H9 (cell line): ENCODE measurements at regions not wholly inside any gene's neighbourhood (a gene's known extent, or its start where the extent isn't known, plus 50 kb on each side); places are given as distances from the start of the nearest gene placed in this dataset.
A peak's percentile ranks its signal among the peaks of the same experiment; 100 is the strongest.
"Not testable (repeated sequence)": the region's sequence is repeated elsewhere in the genome, so short reads cannot be mapped to it uniquely, and the experiment has no call there.

Source experiments
- DNase-seq: peaks from one replicate; pipeline ENCODE4 v3.0.0-alpha.2; 2017
- H2AFZ ChIP-seq: one replicate; pipeline ENCODE4 v1.6.1; 2013; ENCODE audit warnings: mild to moderate bottlenecking, low read length, control low read depth, moderate library complexity
- H2AK5ac ChIP-seq: 2 replicates; pipeline ENCODE4 v1.6.1; 2013; ENCODE audit warnings: low read length, control low read depth, mixed read lengths; ENCODE audit not compliant: insufficient read length
- H2BK120ac ChIP-seq: one replicate; pipeline ENCODE4 v1.6.1; 2013; ENCODE audit warnings: low read depth, mild to moderate bottlenecking, low read length, control low read depth, inconsistent platforms; ENCODE audit not compliant: poor library complexity, severe bottlenecking
- H2BK12ac ChIP-seq: 2 replicates; pipeline ENCODE4 v1.6.1; 2013; ENCODE audit warnings: low read length, control low read depth, mixed read lengths, low read depth; ENCODE audit not compliant: insufficient read length
- H2BK15ac ChIP-seq: 2 replicates; pipeline ENCODE4 v1.6.1; 2013; ENCODE audit warnings: low read depth, low read length, control low read depth
- H2BK20ac ChIP-seq: one replicate; pipeline ENCODE4 v1.6.1; 2013; ENCODE audit warnings: low read depth, mild to moderate bottlenecking, low read length, control low read depth, inconsistent platforms; ENCODE audit not compliant: poor library complexity, severe bottlenecking
- H2BK5ac ChIP-seq: 2 replicates; pipeline ENCODE4 v1.6.1; 2013; ENCODE audit warnings: low read length, control low read depth, mixed read lengths; ENCODE audit not compliant: insufficient read length
- H3K14ac ChIP-seq: 2 replicates; pipeline ENCODE4 v1.6.1; 2013; ENCODE audit warnings: low read length, control low read depth; ENCODE audit not compliant: insufficient read depth
- H3K18ac ChIP-seq: 2 replicates; pipeline ENCODE4 v1.6.1; 2013; ENCODE audit warnings: low read depth, mild to moderate bottlenecking, mixed read lengths, low read length, control low read depth; ENCODE audit not compliant: insufficient read length
- H3K23ac ChIP-seq: 2 replicates; pipeline ENCODE4 v1.6.1; 2013; ENCODE audit warnings: low read length, control low read depth, mixed read lengths, low read depth; ENCODE audit not compliant: insufficient read length
- H3K23me2 ChIP-seq: 2 replicates; pipeline ENCODE4 v1.6.1; 2013; ENCODE audit warnings: low read depth, mild to moderate bottlenecking, mixed read lengths, low read length, control low read depth; ENCODE audit not compliant: insufficient read length, poor library complexity, severe bottlenecking
- H3K27ac ChIP-seq: 2 replicates; pipeline ENCODE4 v1.5.1; 2013; ENCODE audit warnings: low read length, control low read depth, mixed read lengths, low read depth; ENCODE audit not compliant: insufficient read length
- H3K27me3 ChIP-seq: 2 replicates; pipeline ENCODE4 v1.6.1; 2013; ENCODE audit warnings: low read length, control low read depth, inconsistent platforms; ENCODE audit not compliant: insufficient read depth
- H3K4ac ChIP-seq: 2 replicates; pipeline ENCODE4 v1.6.1; 2013; ENCODE audit warnings: low read depth, mild to moderate bottlenecking, control low read depth, inconsistent platforms, low read length, moderate library complexity
- H3K4me1 ChIP-seq: 2 replicates; pipeline ENCODE4 v1.6.1; 2013; ENCODE audit warnings: low read length, control low read depth, inconsistent platforms; ENCODE audit not compliant: insufficient read depth
- H3K4me2 ChIP-seq: 2 replicates; pipeline ENCODE4 v1.6.1; 2013; ENCODE audit warnings: low read length, control low read depth, mixed read lengths; ENCODE audit not compliant: insufficient read length, insufficient read depth
- H3K56ac ChIP-seq: 2 replicates; pipeline ENCODE4 v1.6.1; 2013; ENCODE audit warnings: low read depth, mild to moderate bottlenecking, mixed read lengths, low read length, control low read depth; ENCODE audit not compliant: insufficient read length
- H3K79me1 ChIP-seq: 2 replicates; pipeline ENCODE4 v1.6.1; 2013; ENCODE audit warnings: low read depth, mild to moderate bottlenecking, moderate library complexity, low read length, control low read depth, inconsistent platforms; ENCODE audit not compliant: insufficient read depth, poor library complexity, severe bottlenecking
- H3K79me2 ChIP-seq: 2 replicates; pipeline ENCODE4 v1.6.1; 2013; ENCODE audit warnings: low read length, control low read depth, inconsistent platforms; ENCODE audit not compliant: insufficient read depth
- H3K9ac ChIP-seq: 2 replicates; pipeline ENCODE4 v1.6.1; 2013; ENCODE audit warnings: low read length, control low read depth, mixed read lengths; ENCODE audit not compliant: insufficient read length; ENCODE audit errors: extremely low read depth
- H3K9me3 ChIP-seq: one replicate; pipeline ENCODE4 v1.6.1; 2013; ENCODE audit warnings: low read depth, low read length, inconsistent platforms; ENCODE audit not compliant: control insufficient read depth
- H3T11ph ChIP-seq: one replicate; pipeline ENCODE4 v1.6.1; 2013; ENCODE audit warnings: mild to moderate bottlenecking, low read length, control low read depth, inconsistent platforms
- H4K20me1 ChIP-seq: one replicate; pipeline ENCODE4 v1.6.1; 2013; ENCODE audit not compliant: control insufficient read depth, insufficient read length, insufficient read depth
- H4K5ac ChIP-seq: 2 replicates; pipeline ENCODE4 v1.6.1; 2013; ENCODE audit warnings: low read depth, mild to moderate bottlenecking, mixed read lengths, low read length, control low read depth; ENCODE audit not compliant: insufficient read length
- H4K8ac ChIP-seq: replicated peaks from 2 replicates; pipeline ENCODE4 v1.6.1; 2013; ENCODE audit warnings: low read length, control low read depth, mixed read lengths, low read depth; ENCODE audit not compliant: insufficient read length
- H4K91ac ChIP-seq: 2 replicates; pipeline ENCODE4 v1.6.1; 2013; ENCODE audit warnings: low read depth, mild to moderate bottlenecking, moderate library complexity, mixed read lengths, low read length, control low read depth; ENCODE audit not compliant: insufficient read length
- H3K27ac Mint-ChIP-seq, 3 experiments: 2 replicates in 2 of 3; 3 replicates in 1 of 3; pipeline ENCODE4 v1.8.0; 2020 to 2021; ENCODE audit warnings: mixed read lengths in 3 of 3, mild to moderate bottlenecking in 1 of 3, moderate library complexity in 1 of 3
- H3K27me3 Mint-ChIP-seq: 2 replicates; pipeline ENCODE4 v1.8.0; 2021; ENCODE audit warnings: low read depth, mild to moderate bottlenecking, moderate library complexity, mixed read lengths
- H3K36me3 Mint-ChIP-seq, 3 experiments: 2 replicates in 2 of 3; 3 replicates in 1 of 3; pipeline ENCODE4 v1.8.0; 2020 to 2021; ENCODE audit warnings: low read depth in 3 of 3, mixed read lengths in 3 of 3; ENCODE audit not compliant: insufficient read depth in 1 of 3
- H3K4me1 Mint-ChIP-seq, 2 experiments: 2 replicates each; pipeline ENCODE4 v1.8.0; 2020; ENCODE audit warnings: mixed read lengths in 2 of 2
- H3K4me3 Mint-ChIP-seq, 2 experiments: 2 replicates in 1 of 2; 3 replicates in 1 of 2; pipeline ENCODE4 v1.8.0; 2020 to 2021; ENCODE audit warnings: mild to moderate bottlenecking in 2 of 2, mixed read lengths in 2 of 2, moderate library complexity in 1 of 2
- H3K9me3 Mint-ChIP-seq, 2 experiments: 2 replicates in 1 of 2; 3 replicates in 1 of 2; pipeline ENCODE4 v1.8.0; 2020; ENCODE audit warnings: mild to moderate bottlenecking in 2 of 2, mixed read lengths in 2 of 2, moderate library complexity in 1 of 2
- WGBS: extraction: QIAGEN DNeasy Blood & Tissue Kit; methylation state at CpG from one replicate; pipeline ENCODE4 v1.1.7; 2013; ENCODE audit warnings: missing lambda C conversion rate, low lambda C conversion rate, mixed read lengths; ENCODE audit not compliant: insufficient read length; ENCODE audit errors: extremely low coverage; 5-methylcytosine and 5-hydroxymethylcytosine counted together

- Mint-ChIP-seq H3K36me3 (peaks cover 11 to 18% (median 11%) of the 10 kb centered on the region in 3 experiments), H3K9me3 (peaks cover 16 to 18% of the 10 kb centered on the region in 2 experiments)
- not testable (repeated sequence) for H3K9me3 ChIP-seq, H3K4me2 ChIP-seq, H3K27ac Mint-ChIP-seq, H4K8ac ChIP-seq, H3K27me3 ChIP-seq, H3K4me3 Mint-ChIP-seq, H3K14ac ChIP-seq, H3K79me2 ChIP-seq, H2BK120ac ChIP-seq, H3K27me3 Mint-ChIP-seq, H2AFZ ChIP-seq, H3T11ph ChIP-seq, H4K5ac ChIP-seq, H2AK5ac ChIP-seq, H3K4ac ChIP-seq, H3K18ac ChIP-seq, H2BK5ac ChIP-seq, H2BK20ac ChIP-seq, H3K23ac ChIP-seq, H2BK15ac ChIP-seq, H3K4me1 Mint-ChIP-seq, H4K20me1 ChIP-seq, H3K27ac ChIP-seq, H3K4me1 ChIP-seq, H3K23me2 ChIP-seq, H2BK12ac ChIP-seq, DNase-seq, H3K9ac ChIP-seq, H4K91ac ChIP-seq, H3K79me1 ChIP-seq, H3K56ac ChIP-seq
- WGBS, result no CpG with 5 or more reads among the region's 5 CpGs
Observed at GRCh38 chr12:76292891-76293290, 55.3 kb downstream of the BBS10 start.

GRCh38 chr12:76292305-76292704 lies 55.9 kb downstream of the BBS10 start:
- not testable (repeated sequence) for H3K23me2 ChIP-seq, H3K4ac ChIP-seq, H2BK12ac ChIP-seq, H3K4me3 Mint-ChIP-seq, H2BK5ac ChIP-seq, H3K4me1 ChIP-seq, H2BK20ac ChIP-seq, H2BK15ac ChIP-seq, H3K79me1 ChIP-seq, H3K27ac ChIP-seq, H2AFZ ChIP-seq, H4K5ac ChIP-seq, DNase-seq, H3K56ac ChIP-seq, H2AK5ac ChIP-seq, H4K20me1 ChIP-seq, H3K23ac ChIP-seq, H4K8ac ChIP-seq, H3K27me3 ChIP-seq, H3K18ac ChIP-seq, H3K4me2 ChIP-seq, H3K27me3 Mint-ChIP-seq, H3K79me2 ChIP-seq, H2BK120ac ChIP-seq, H3K4me1 Mint-ChIP-seq, H3T11ph ChIP-seq, H3K9ac ChIP-seq, H3K14ac ChIP-seq, H4K91ac ChIP-seq, H3K9me3 ChIP-seq
- Mint-ChIP-seq H3K9me3 (peaks cover 16 to 18% of the 10 kb centered on the region in 2 experiments), H3K36me3 (peaks cover 11 to 18% (median 11%) of the 10 kb centered on the region in 3 experiments), H3K27ac (peak overlapping the region in 1 of 3 experiments; percentile 87; a peak in 2 of 7 replicates)
- no CpG with 5 or more reads among the region's 8 CpGs for WGBS
